ENCODE measurements at regions not wholly inside any gene's neighbourhood (a gene's known extent, or its start where the extent isn't known, plus 50 kb on each side); places are given as distances from the start of the nearest gene placed in this dataset.

DNA sequence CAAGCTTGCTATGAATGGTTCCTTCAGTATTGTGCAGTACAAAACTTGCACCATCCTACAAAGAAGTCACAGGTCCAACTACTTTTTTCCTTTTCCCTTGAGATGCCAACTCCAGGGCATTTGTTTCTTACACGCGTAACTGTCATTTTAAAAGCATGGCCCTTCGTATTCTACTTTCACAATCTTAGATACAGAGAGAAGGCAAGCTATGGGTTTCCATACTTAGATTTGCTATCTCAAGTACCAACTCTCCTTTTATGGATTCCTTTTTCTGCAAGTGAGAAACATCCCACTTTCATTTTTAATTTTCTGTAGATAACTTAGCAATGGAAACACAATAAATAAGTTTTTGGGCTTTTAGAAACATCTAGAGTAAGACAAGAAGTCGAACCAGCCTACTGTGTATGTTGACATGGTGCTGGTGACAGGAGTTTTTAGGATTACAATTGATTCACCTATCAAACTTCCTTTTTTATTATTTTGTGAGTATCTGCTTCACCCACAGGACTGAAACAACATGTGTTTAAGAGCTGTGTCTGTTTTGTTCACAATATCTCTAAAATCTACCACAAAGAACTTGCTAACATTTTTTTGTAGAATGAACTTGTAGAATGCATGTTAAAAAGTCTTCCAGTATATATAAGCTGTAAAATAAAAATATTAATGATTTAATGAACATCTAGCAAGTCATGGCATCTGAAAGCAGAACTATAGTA lies 124.1 kb downstream of the FAM174A start (continued):
- TF ChIP-seq, protein P1, sequence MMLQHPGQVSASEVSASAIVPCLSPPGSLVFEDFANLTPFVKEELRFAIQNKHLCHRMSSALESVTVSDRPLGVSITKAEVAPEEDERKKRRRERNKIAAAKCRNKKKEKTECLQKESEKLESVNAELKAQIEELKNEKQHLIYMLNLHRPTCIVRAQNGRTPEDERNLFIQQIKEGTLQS (IDR thresholded peaks at IDR 0.05; ENCODE audit: insufficient read depth, low read depth, low read length), result no peak
- TF ChIP-seq EZH2 (IDR thresholded peaks at IDR 0.05; ENCODE audit: low read depth, low read length, severe bottlenecking) (no peak), BCL11A (IDR thresholded peaks at IDR 0.05; ENCODE audit: low read depth in 2 of 2, low read length in 2 of 2) (no peak), SIN3A (conservative IDR thresholded peaks at IDR 0.05 in 1 of 2, IDR thresholded peaks at IDR 0.05 in 1 of 2; ENCODE audit: low read depth in 1 of 2, low read length in 2 of 2) (no peak), SP2 (IDR thresholded peaks at IDR 0.05; ENCODE audit: low read length) (no peak), PHF8 (conservative IDR thresholded peaks at IDR 0.05; ENCODE audit: low read depth, low read length) (no peak)

Measured in H1 (cell line).